ENCODE measurements at regions not wholly inside any gene's neighbourhood (a gene's known extent, or its start where the extent isn't known, plus 50 kb on each side); places are given as distances from the start of the nearest gene placed in this dataset.

GRCh38 chr13:99703908-99704307, 202.6 kb downstream of the TM9SF2 start:
- no peak overlapping the region for H3K27ac ChIP-seq (ENCODE audit: low read depth, low read length)
- no peak for DNase-seq (ENCODE audit: low read depth, low spot score)
- CTCF ChIA-PET, result interaction anchor here (0.6 kb wide), 1 partner anchor 42 kb away, joined by 3 read pairs; no protein-coding TSS in a partner anchor
- no peak for TF ChIP-seq CTCF (IDR thresholded peaks at IDR 0.05; ENCODE audit: low read depth, low read length)
- no peaks in the 10 kb centered on the region for H3K27me3 ChIP-seq (ENCODE audit: control insufficient read depth, insufficient read depth, low read length)
- H3K9me3 ChIP-seq (ENCODE audit: control insufficient read depth, insufficient read depth, low read length), result no peaks in the 10 kb centered on the region
- POLR2A ChIA-PET, result no interaction called here
- no peak overlapping the region for H3K4me3 ChIP-seq (ENCODE audit: low read depth, low read length)

- TF ChIP-seq CTCF (IDR thresholded peaks at IDR 0.05; ENCODE audit: low read depth, low read length), result no peak
- POLR2A ChIA-PET, result no interaction called here
- H3K27ac ChIP-seq (ENCODE audit: low read depth, low read length), result no peak overlapping the region
- H3K4me3 ChIP-seq (ENCODE audit: low read depth, low read length), result no peak overlapping the region
- H3K27me3 ChIP-seq (ENCODE audit: control insufficient read depth, insufficient read depth, low read length), result no peaks in the 10 kb centered on the region
- CTCF ChIA-PET, result interaction anchor here (0.6 kb wide), 4 partner anchors 45 to 85 kb away, joined by 3 read pairs; no protein-coding TSS in a partner anchor
- DNase-seq (ENCODE audit: low read depth, low spot score), result no peak
- H3K9me3 ChIP-seq (ENCODE audit: control insufficient read depth, insufficient read depth, low read length), result no peaks in the 10 kb centered on the region
Measured at GRCh38 chr13:99702687-99703319, 201.5 kb downstream of the TM9SF2 start.

- no peak overlapping the region for H3K4me3 ChIP-seq (ENCODE audit: low read depth, low read length)
- H3K27me3 ChIP-seq (ENCODE audit: control insufficient read depth, insufficient read depth, low read length), result no peaks in the 10 kb centered on the region
- ChIA-PET POLR2A (no interaction called here), CTCF (no interaction called here)
- no peak for DNase-seq (ENCODE audit: low read depth, low spot score)
- no peak overlapping the region for H3K27ac ChIP-seq (ENCODE audit: low read depth, low read length)
- TF ChIP-seq CTCF (IDR thresholded peaks at IDR 0.05; ENCODE audit: low read depth, low read length), result no peak
- H3K9me3 ChIP-seq (ENCODE audit: control insufficient read depth, insufficient read depth, low read length), result no peaks in the 10 kb centered on the region
Measured at GRCh38 chr13:99700468-99700867, 199.2 kb downstream of the TM9SF2 start.

- H3K27ac ChIP-seq (ENCODE audit: low read depth, low read length), result no peak overlapping the region
- ChIA-PET CTCF (no interaction called here), POLR2A (no interaction called here)
- H3K27me3 ChIP-seq (ENCODE audit: control insufficient read depth, insufficient read depth, low read length), result peaks cover 5% of the 10 kb centered on the region
- TF ChIP-seq CTCF (IDR thresholded peaks at IDR 0.05; ENCODE audit: low read depth, low read length), result no peak
- no peak overlapping the region for H3K4me3 ChIP-seq (ENCODE audit: low read depth, low read length)
- no peaks in the 10 kb centered on the region for H3K9me3 ChIP-seq (ENCODE audit: control insufficient read depth, insufficient read depth, low read length)
- no peak for DNase-seq (ENCODE audit: low read depth, low spot score)
Measured at GRCh38 chr13:99698816-99699099, 197.5 kb downstream of the TM9SF2 start.

GRCh38 chr13:99698010-99698815, 196.9 kb downstream of the TM9SF2 start:
- POLR2A ChIA-PET, result no interaction called here
- TF ChIP-seq CTCF (IDR thresholded peaks at IDR 0.05; ENCODE audit: low read depth, low read length), result no peak
- Histone ChIP-seq H3K27me3 (ENCODE audit: control insufficient read depth, insufficient read depth, low read length) (peaks cover 9% of the 10 kb centered on the region), H3K4me3 (ENCODE audit: low read depth, low read length) (no peak overlapping the region), H3K27ac (ENCODE audit: low read depth, low read length) (no peak overlapping the region), H3K9me3 (ENCODE audit: control insufficient read depth, insufficient read depth, low read length) (no peaks in the 10 kb centered on the region)
- CTCF ChIA-PET, result no interaction called here
- DNase-seq (ENCODE audit: low read depth, low spot score), result no peak
